ENCODE measurements at regions not wholly inside any gene's neighbourhood (a gene's known extent, or its start where the extent isn't known, plus 50 kb on each side); places are given as distances from the start of the nearest gene placed in this dataset.

GRCh38 chr9:2243666-2244555 lies 228.8 kb downstream of the SMARCA2 start:
- in situ Hi-C loops (cut with MboI; ENCODE audit: low sequenced_read_pairs), result loop anchor here (25.0 kb wide), 1 partner anchor 493 kb away; no protein-coding TSS in a partner anchor

- in situ Hi-C loops (cut with MboI; ENCODE audit: low sequenced_read_pairs), result loop anchor here (25.0 kb wide), 1 partner anchor 490 kb away; no protein-coding TSS in a partner anchor
Measured at GRCh38 chr9:2247340-2247739, 232.2 kb downstream of the SMARCA2 start.

- in situ Hi-C loops (cut with MboI; ENCODE audit: low sequenced_read_pairs), result loop anchor here (25.0 kb wide), 1 partner anchor 488 kb away; no protein-coding TSS in a partner anchor
Measured at GRCh38 chr9:2248768-2249265, 233.7 kb downstream of the SMARCA2 start.

DNA sequence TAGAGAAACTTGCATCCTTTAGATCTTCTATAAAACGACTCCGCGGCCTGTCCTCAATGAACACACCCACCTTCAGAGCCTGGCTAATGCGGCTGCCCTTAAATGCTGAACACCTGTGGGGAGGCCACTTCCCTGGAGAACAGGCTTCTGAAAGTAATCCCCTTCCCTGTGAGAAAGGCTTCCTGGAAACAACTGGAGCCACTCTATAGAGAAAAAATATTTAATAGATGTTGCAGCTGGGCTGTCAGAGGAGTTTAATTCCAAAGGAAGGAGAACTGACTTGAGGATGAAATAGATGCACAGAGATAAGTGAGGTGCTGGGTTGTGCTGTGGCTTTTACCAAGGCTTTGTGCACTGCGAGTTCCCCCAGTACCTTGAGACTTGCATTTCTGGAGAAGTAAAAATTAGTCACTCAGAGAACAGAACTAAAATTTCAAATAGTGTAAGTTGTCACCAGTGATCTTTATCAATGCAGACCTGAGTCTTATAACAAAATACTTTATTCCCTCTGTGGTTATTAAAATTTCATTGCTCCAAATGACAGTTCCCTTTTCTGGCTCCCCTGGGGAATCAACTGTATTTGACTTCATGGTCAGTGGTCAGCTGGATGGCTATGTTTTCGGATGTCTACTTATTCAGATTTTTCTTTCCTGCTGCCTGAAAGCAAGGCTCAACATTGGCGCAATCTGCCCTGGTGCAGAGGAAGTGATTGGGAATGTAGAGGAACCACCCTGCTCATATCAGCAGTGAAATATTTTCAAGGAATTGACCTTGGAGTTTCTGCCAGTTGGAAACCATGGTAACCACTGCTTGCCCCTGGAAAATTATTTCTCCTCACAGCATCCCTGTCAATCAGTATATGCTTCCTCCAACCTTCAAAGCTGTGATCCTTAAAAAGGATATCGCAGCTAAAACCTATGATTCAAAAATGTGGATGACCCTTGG lies 238.8 kb downstream of the SMARCA2 start:
- in situ Hi-C loops (cut with MboI; ENCODE audit: low sequenced_read_pairs), result no loop called here

DNA sequence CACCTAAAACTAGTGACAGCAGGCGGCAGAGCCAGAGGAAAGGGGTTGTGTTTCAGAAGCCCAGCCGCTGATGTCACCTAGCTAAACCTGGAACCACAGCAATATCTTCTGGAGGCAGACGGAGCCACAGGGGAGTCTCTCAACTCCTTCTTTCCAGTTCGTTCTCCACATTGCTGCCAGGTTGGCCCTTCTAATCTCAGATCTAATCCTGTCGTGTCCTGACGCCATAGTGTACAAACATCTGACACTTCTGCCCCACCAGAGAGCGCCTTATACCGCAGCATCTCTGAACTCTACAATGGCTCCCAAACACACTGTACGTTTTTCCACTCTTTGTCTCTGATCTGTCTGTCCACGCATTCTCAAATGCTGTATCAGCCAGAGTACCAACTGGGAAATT lies 240.0 kb downstream of the SMARCA2 start:
- in situ Hi-C loops (cut with MboI; ENCODE audit: low sequenced_read_pairs), result no loop called here

DNA sequence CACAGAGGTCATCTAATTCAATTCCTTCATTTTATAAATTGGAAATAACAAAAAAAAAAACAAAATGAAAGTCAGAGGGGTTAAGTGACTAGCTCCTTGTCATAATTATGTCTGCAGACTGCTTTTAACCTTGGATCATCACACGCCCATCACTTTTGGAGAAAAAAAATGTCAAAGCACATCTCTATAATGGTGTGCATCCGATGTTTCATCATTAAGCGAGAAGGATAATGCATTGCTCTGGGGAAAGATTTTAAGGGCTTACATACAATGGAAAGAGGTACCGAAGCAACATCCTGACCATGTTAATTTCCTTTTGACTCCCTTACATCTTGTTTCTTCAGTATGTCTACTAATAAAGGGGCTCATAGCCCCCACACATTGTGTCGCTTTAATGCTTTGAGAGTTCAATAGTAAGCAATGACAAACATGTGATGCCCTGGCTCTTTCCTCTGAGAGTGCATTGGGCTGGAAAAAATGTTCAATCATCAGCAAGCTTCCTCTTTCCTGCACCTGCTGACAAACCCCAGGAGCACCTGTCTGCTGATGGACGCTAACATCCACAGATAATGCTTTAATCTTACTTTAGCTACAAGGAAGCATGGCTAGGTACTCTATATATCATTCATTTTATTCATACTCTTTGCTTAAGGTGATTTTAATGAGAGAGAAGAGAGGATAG lies 242.2 kb downstream of the SMARCA2 start:
- in situ Hi-C loops (cut with MboI; ENCODE audit: low sequenced_read_pairs), result no loop called here

DNA sequence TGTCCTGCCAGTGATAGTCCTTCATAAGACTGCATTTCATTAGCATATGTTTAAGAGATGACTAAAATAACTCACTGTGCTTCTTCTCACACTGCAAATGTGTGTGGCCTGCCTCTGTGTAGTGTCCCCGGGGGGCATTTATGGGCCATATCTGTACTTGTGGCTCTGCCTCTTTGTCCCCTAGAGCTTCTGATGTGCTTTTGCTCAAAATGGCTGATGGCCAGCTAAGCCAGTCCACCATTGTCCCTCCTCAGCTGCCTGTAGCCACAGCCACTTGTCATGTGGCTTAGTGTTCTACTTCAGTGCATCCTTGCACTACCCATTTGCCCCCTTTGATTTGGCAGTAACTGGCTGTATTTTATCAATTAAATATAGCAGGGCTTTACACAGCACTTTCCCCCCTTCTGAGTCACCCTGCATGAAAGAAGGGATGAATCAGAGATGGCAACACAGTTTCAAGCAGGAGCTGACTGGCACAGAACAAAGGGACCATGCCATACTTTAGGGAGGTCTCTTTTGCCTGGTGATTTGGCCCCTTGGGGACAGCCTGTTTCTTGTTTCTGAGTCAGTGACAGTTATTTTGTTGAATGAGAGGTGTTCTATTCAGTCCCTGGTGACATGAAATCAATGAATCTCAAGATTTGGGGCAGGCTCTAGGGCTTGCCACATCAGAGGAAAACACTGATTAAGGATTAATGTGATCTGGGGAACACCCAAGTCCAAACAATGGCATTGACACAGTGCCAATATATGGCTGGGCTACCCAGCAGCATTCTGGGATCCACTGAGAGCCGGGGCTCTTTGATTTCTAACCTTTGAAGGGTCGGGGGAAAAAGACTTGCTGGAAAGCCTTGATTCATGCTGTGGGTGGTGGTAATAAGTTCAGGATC lies 245.5 kb downstream of the SMARCA2 start:
- in situ Hi-C loops (cut with MboI; ENCODE audit: low sequenced_read_pairs), result no loop called here

DNA sequence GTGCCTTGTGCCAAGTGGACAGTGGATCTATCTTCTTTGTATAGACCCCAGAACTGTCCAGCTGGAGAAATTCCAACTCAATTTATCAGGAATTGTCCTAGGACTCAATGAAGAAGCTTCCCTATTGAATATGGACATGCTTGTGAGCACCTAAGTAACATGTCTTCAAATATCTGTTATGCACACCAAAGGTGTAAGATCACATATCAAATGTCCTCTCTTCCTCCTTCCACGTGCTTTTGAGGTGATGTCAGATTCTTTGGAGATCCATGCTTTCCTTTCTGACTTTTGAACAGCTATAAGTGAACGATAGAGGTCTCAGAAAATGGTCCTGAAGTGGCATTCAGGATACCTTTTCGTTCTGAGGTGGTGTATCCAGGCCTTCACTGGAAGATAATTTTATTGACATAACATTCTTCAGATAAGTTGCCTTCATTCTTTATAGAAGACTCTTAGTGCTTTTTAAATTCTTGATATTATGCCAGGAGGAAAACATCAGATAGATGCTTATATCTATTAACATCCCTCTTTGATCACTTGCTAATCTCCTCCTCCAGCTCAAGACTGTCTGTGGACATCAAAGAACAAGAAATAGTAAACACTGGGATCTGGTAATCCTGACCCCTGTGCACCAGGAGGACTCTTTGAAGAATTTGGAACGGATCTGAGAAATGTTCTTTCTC lies 246.4 kb downstream of the SMARCA2 start:
- in situ Hi-C loops (cut with MboI; ENCODE audit: low sequenced_read_pairs), result no loop called here

- in situ Hi-C loops (cut with MboI; ENCODE audit: low sequenced_read_pairs), result no loop called here
Measured at GRCh38 chr9:2262386-2263071, 247.4 kb downstream of the SMARCA2 start.

- in situ Hi-C loops (cut with MboI; ENCODE audit: low sequenced_read_pairs), result no loop called here
Measured at GRCh38 chr9:2263111-2263510, 248.0 kb downstream of the SMARCA2 start.

DNA sequence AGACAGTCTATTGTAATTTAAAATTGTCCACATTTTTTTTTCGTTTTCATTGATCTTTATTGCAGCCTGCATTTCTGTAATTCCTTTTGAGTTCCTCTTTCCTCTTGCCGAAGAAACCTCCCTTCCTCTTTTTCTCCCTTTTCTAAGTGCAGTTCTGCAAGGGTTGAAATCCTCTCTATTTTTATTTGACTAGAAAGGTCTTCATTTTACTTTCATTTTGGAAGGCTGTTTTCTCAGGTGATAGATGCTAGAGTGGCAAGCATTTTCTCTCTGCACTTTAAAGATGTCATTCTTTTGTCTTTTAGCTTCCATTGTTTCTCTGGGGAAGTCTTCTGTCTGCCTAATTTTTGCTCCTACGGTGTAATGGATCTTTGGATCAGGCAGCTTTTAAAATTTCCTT lies 248.5 kb downstream of the SMARCA2 start:
- in situ Hi-C loops (cut with MboI; ENCODE audit: low sequenced_read_pairs), result no loop called here

DNA sequence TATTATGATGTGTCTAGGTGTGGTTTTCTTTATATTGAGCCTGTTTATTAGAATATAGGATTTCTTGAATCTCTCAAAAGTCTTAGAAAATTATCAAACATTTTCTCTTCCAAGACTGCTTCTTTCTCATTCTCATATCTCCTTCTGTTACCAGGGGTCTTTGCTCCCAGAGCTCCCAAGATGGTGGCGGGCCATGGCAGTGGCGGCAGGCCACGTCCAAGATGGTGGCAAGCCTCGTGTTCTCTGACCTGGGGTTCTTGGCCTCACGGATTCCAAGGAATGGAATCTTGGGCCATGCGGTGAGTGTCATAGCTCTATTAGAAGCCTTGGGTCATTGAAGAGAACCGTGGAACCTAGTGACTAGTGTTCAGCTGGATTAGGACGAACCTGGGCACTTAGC lies 248.9 kb downstream of the SMARCA2 start:
- in situ Hi-C loops (cut with MboI; ENCODE audit: low sequenced_read_pairs), result no loop called here

DNA sequence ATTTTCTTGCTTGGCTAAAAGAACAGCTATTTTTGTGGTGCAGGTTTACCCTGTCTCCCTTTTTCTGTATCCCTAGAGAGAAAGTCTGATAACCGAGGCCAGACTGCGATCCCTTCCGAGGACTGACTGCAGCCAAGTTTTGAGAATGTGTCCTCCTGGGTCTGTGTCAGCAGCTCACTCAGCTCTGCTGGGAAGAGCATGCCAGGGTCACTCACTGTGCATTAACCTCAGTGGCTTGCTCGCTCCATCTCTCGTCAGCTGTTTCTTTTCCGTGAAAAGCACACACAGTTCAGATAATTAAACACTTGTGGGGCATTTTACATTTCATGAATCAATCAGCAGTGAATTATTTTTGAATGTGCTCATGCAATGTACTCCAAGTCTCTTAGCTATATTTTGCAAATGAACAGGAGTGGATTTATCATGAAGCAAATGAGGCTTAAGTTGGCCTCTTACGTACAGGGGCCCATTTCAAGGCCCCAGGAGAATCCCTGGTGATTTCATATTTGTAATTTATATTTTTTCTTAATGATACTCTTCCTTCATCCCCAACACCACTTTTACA lies 252.1 kb downstream of the SMARCA2 start:
- in situ Hi-C loops (cut with MboI; ENCODE audit: low sequenced_read_pairs), result no loop called here

GRCh38 chr9:2269778-2270177 lies 254.6 kb downstream of the SMARCA2 start:
- in situ Hi-C loops (cut with MboI; ENCODE audit: low sequenced_read_pairs), result no loop called here

- in situ Hi-C loops (cut with MboI; ENCODE audit: low sequenced_read_pairs), result no loop called here
Measured at GRCh38 chr9:2270565-2270964, 255.4 kb downstream of the SMARCA2 start.

GRCh38 chr9:2271426-2271825 lies 256.3 kb downstream of the SMARCA2 start:
- in situ Hi-C loops (cut with MboI; ENCODE audit: low sequenced_read_pairs), result no loop called here

DNA sequence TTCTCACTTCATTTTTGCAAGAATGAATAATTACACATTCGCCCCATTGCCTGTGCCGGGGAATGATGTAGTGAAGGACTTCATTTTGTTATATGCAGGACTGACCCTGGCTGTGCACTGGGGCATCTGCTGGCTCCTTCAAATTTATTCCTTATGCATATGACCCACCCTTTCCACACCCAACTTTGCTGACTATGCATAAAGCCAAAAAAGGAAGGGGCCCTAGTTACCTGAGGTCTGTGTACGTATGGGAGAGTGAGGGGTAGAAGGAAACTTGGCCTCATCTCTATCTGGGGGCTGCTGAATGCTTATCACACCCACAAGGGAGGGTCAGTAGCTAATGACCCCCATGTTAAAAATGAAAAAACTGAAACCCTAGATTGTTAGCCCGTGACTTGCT lies 259.6 kb downstream of the SMARCA2 start:
- in situ Hi-C loops (cut with MboI; ENCODE audit: low sequenced_read_pairs), result no loop called here

DNA sequence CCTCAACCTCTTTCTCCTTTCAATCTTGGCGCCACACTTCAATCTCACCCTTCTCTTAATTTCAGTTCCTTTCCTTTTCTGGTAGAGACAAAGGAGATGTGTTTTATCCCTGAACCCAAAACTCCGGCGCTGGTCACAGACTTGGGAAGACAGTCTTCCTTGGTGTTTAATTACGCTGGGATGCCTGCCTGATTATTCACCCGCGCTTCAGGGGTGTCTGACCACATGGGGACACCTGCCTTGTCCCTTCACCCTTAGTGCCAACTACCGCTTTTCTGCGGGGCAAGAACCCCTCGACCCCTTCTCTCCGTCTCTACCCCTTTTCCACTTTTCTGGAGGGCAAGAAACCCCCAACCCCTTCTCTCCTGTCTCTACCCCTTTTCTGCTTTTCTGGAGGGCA lies 261.1 kb downstream of the SMARCA2 start:
- in situ Hi-C loops (cut with MboI; ENCODE audit: low sequenced_read_pairs), result no loop called here

Measured in HL-60/S4 (cell line).